ENCODE measurements at regions not wholly inside any gene's neighbourhood (a gene's known extent, or its start where the extent isn't known, plus 50 kb on each side); places are given as distances from the start of the nearest gene placed in this dataset.

GRCh38 chr9:107148216-107148615, 134.9 kb upstream of the RAD23B start:
- Mint-ChIP-seq H3K4me3 (ENCODE audit: unreplicated experiment) (no peak overlapping the region), H3K4me1 (ENCODE audit: low read depth) (peaks cover 2% of the 10 kb centered on the region), H3K9me3 (ENCODE audit: low read depth) (peaks cover 3% of the 10 kb centered on the region), H3K27ac (ENCODE audit: unreplicated experiment) (no peak overlapping the region), H3K36me3 (ENCODE audit: low read depth) (no peaks in the 10 kb centered on the region), H3K27me3 (ENCODE audit: low read depth) (no peaks in the 10 kb centered on the region)
- DNase-seq (ENCODE audit: low spot score), result no peak
- no peak for TF ChIP-seq CTCF (IDR thresholded peaks at IDR 0.05)

GRCh38 chr9:107149756-107150155, 133.3 kb upstream of the RAD23B start:
- Mint-ChIP-seq H3K36me3 (ENCODE audit: low read depth) (no peaks in the 10 kb centered on the region), H3K4me3 (ENCODE audit: unreplicated experiment) (no peak overlapping the region), H3K9me3 (ENCODE audit: low read depth) (peaks cover 3% of the 10 kb centered on the region), H3K4me1 (ENCODE audit: low read depth) (peaks cover 2% of the 10 kb centered on the region), H3K27me3 (ENCODE audit: low read depth) (no peaks in the 10 kb centered on the region), H3K27ac (ENCODE audit: unreplicated experiment) (no peak overlapping the region)
- DNase-seq (ENCODE audit: low spot score), result no peak
- no peak for TF ChIP-seq CTCF (IDR thresholded peaks at IDR 0.05)

DNA sequence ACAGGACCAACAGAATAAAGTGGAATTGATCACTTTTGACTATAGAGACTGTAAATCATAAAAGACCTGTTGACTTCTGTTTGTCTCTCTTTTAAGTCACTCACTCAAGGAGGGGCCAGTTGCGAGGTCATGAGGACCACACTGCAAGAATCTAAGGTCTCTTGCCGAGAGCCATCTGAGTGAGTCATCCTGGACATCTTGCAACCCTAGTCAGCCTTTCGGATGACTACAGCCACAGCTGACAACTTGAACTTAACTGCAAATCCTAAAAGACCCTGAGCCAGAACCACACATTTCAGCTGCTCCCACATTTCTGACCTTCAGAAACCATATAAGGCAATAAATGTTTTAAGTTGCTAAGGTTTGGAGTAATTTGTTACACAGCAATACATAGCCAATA, 129.7 kb upstream of the RAD23B start:
- no peak overlapping the region for H3K4me3 Mint-ChIP-seq (ENCODE audit: unreplicated experiment)
- H3K9me3 Mint-ChIP-seq (ENCODE audit: low read depth), result peaks cover 3% of the 10 kb centered on the region
- no peak overlapping the region for H3K27ac Mint-ChIP-seq (ENCODE audit: unreplicated experiment)
- H3K36me3 Mint-ChIP-seq (ENCODE audit: low read depth), result no peaks in the 10 kb centered on the region
- H3K27me3 Mint-ChIP-seq (ENCODE audit: low read depth), result peaks cover 4% of the 10 kb centered on the region
- H3K4me1 Mint-ChIP-seq (ENCODE audit: low read depth), result no peaks in the 10 kb centered on the region
- TF ChIP-seq CTCF (IDR thresholded peaks at IDR 0.05), result no peak
- no peak for DNase-seq (ENCODE audit: low spot score)

- Mint-ChIP-seq H3K36me3 (ENCODE audit: low read depth) (no peaks in the 10 kb centered on the region), H3K27ac (ENCODE audit: unreplicated experiment) (no peak overlapping the region), H3K9me3 (ENCODE audit: low read depth) (peaks cover 3% of the 10 kb centered on the region), H3K4me3 (ENCODE audit: unreplicated experiment) (no peak overlapping the region), H3K27me3 (ENCODE audit: low read depth) (peaks cover 4% of the 10 kb centered on the region), H3K4me1 (ENCODE audit: low read depth) (no peaks in the 10 kb centered on the region)
- no peak for DNase-seq (ENCODE audit: low spot score)
- no peak for TF ChIP-seq CTCF (IDR thresholded peaks at IDR 0.05)
These were observed 128.8 kb upstream of the RAD23B start for GRCh38 chr9:107154291-107154690.

DNA sequence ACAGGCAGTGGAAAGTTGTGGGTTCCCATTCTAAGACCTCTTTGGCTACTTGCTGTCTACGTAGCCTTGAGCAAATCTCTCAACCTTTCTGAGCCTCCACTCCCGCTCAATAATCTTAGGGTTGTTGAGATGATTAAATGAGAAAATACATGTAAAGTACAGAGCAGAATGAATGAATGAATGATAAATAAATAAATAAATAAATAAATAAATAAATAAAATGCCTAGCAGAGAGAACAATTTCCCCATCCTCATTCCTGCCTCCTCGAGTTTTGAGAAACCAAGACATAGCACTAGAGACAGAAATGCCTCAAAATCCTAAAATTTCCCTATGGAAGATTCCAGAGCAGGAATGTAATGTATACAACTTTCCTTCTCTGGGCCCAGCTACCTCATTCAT, 128.3 kb upstream of the RAD23B start:
- H3K9me3 Mint-ChIP-seq (ENCODE audit: low read depth), result peaks cover 3% of the 10 kb centered on the region
- TF ChIP-seq CTCF (IDR thresholded peaks at IDR 0.05), result no peak
- H3K27ac Mint-ChIP-seq (ENCODE audit: unreplicated experiment), result no peak overlapping the region
- DNase-seq (ENCODE audit: low spot score), result no peak
- H3K27me3 Mint-ChIP-seq (ENCODE audit: low read depth), result peaks cover 4% of the 10 kb centered on the region
- H3K4me1 Mint-ChIP-seq (ENCODE audit: low read depth), result no peaks in the 10 kb centered on the region
- H3K4me3 Mint-ChIP-seq (ENCODE audit: unreplicated experiment), result no peak overlapping the region
- no peaks in the 10 kb centered on the region for H3K36me3 Mint-ChIP-seq (ENCODE audit: low read depth)

All from chondrocyte (in vitro differentiated cells).